GM12878 (cell line): ENCODE measurements at regions not wholly inside any gene's neighbourhood (a gene's known extent, or its start where the extent isn't known, plus 50 kb on each side); places are given as distances from the start of the nearest gene placed in this dataset.

ENCODE experiments used
- ATAC-seq: fragments of 200-7000 bp; cut with Tn5 transposase; 3 replicates; pipeline ENCODE4 v1.9.1; 2020; ENCODE audit warnings: mild to moderate bottlenecking, moderate library complexity
- BruUV-seq: library from RNA; stranded (reverse); fragments of 400-500 nt; replicated peaks from 2 replicates; lab custom pipeline; 2021; lab: Mats Ljungman, UMichigan
- CTCF ChIA-PET: fragments of 300-600 bp; sonication (Branson Sonifier 250); formaldehyde crosslinking; extraction: SDS; loops from one replicate; lab custom pipeline; 2021; ENCODE audit warnings: inconsistent platforms; lab: Yijun Ruan, JAX
- POLR2A ChIA-PET: fragments of 350-600 bp; formaldehyde crosslinking; extraction: SDS; loops from one replicate; lab custom pipeline; 2021; ENCODE audit warnings: inconsistent platforms; lab: Charles Lee
- RAD21 ChIA-PET: fragments of 300-600 bp; sonication (Branson Sonifier 250); formaldehyde crosslinking; loops from one replicate; lab custom pipeline; 2023; ENCODE audit warnings: antibody characterized with exemption; ENCODE audit not compliant: unreplicated experiment; lab: Charles Lee
- SMC1A ChIA-PET: fragments of 300-600 bp; sonication (Branson Sonifier 250); formaldehyde crosslinking; loops from one replicate; lab custom pipeline; 2023; ENCODE audit not compliant: unreplicated experiment, uncharacterized antibody; lab: Charles Lee
- DNase-seq: peaks from one replicate; pipeline ENCODE4 v3.0.0-alpha.2; 2011; ENCODE audit warnings: low read depth, low spot score
- FAIRE-seq: peaks from 3 replicates; lab custom pipeline; 2011; peaks lifted over from hg19 to GRCh38; lab: Jason Lieb, UNC
- H2AFZ ChIP-seq: 2 replicates; pipeline ENCODE4 v1.6.0; 2011; ENCODE audit warnings: low read depth, low read length, control low read depth; ENCODE audit not compliant: control insufficient read depth
- H3K27ac ChIP-seq: 2 replicates; pipeline ENCODE4 v1.5.1; 2011; ENCODE audit warnings: control low read depth; ENCODE audit not compliant: control insufficient read depth, insufficient read depth
- H3K27me3 ChIP-seq, 2 experiments: replicated peaks in 1 of 2; 2 replicates each; pipeline versions ENCODE4 v1.6.0 to v1.6.1; 2011; ENCODE audit warnings: low read length in 1 of 2; ENCODE audit not compliant: control insufficient read depth in 2 of 2, insufficient read depth in 2 of 2
- H3K36me3 ChIP-seq, 2 experiments: 2 replicates each; pipeline ENCODE4 v1.5.1; 2011; ENCODE audit warnings: low read length in 1 of 2; ENCODE audit not compliant: control insufficient read depth in 2 of 2, insufficient read depth in 2 of 2
- H3K4me1 ChIP-seq: 2 replicates; pipeline ENCODE4 v1.6.1; 2011; ENCODE audit warnings: mild to moderate bottlenecking, low read length, moderate library complexity, mixed read lengths; ENCODE audit not compliant: control insufficient read depth, insufficient read depth
- H3K4me2 ChIP-seq: 2 replicates; pipeline ENCODE4 v1.6.0; 2011; ENCODE audit warnings: control low read depth; ENCODE audit not compliant: control insufficient read depth, insufficient read depth
- H3K4me3 ChIP-seq: fragments of 200-600 bp; sonication (generic); 2 replicates; pipeline ENCODE4 v1.5.1; 2016
- H3K79me2 ChIP-seq: 2 replicates; pipeline ENCODE4 v1.6.0; 2011; ENCODE audit warnings: low read length; ENCODE audit not compliant: control insufficient read depth, insufficient read depth
- H3K9ac ChIP-seq: 2 replicates; pipeline ENCODE4 v1.8.0; 2011; ENCODE audit warnings: low read length, control low read depth, mixed read lengths; ENCODE audit not compliant: control insufficient read depth, insufficient read depth
- H3K9me3 ChIP-seq: replicated peaks from 3 replicates; pipeline ENCODE4 v1.5.1; 2011; ENCODE audit warnings: mild to moderate bottlenecking, low read length; ENCODE audit not compliant: control insufficient read depth, insufficient read depth
- H4K20me1 ChIP-seq: 2 replicates; pipeline ENCODE4 v1.6.0; 2011; ENCODE audit not compliant: control insufficient read depth, insufficient read depth
- POLR2AphosphoS5 ChIP-seq: IDR thresholded peaks from 2 replicates; pipeline ENCODE4 v1.6.1; 2011; ENCODE audit warnings: mild to moderate bottlenecking, low read length, inconsistent platforms
- RAD21 ChIP-seq: IDR thresholded peaks from 2 replicates; pipeline ENCODE4 v1.6.1; 2011; ENCODE audit warnings: mild to moderate bottlenecking, low read depth, low read length, moderate library complexity; ENCODE audit not compliant: insufficient read depth
- TBL1XR1 ChIP-seq: IDR thresholded peaks from 2 replicates; pipeline ENCODE4 v1.6.1; 2012; ENCODE audit warnings: low read depth, low read length, improper control_type of control experiment
- WGBS: methylation state at CpG from one replicate; pipeline ENCODE4 v1.1.6; 2016; ENCODE audit warnings: low lambda C conversion rate; ENCODE audit not compliant: insufficient replicate concordance, insufficient coverage; ENCODE audit errors: missing lambda C conversion rate; 5-methylcytosine and 5-hydroxymethylcytosine counted together
- in situ Hi-C: fragments of 300-500 bp; cut with MboI; formaldehyde crosslinking; loops from 9 replicates; pipeline ENCODE4 v1.14.3; 2018; ENCODE audit warnings: mixed read lengths
- intact Hi-C: fragments of 100-400 bp; cut with micrococcal nuclease; formaldehyde crosslinking; loops from one replicate; pipeline ENCODE4 v1.14.2; 2022; ENCODE audit not compliant: unreplicated experiment
- TF ChIP-seq, protein P1 (sequence below): fragments of 450-650 bp; formaldehyde crosslinking; IDR thresholded peaks from 2 replicates; pipeline ENCODE4 v1.4.0; 2020; ENCODE audit warnings: mild to moderate bottlenecking, moderate library complexity

DNA sequence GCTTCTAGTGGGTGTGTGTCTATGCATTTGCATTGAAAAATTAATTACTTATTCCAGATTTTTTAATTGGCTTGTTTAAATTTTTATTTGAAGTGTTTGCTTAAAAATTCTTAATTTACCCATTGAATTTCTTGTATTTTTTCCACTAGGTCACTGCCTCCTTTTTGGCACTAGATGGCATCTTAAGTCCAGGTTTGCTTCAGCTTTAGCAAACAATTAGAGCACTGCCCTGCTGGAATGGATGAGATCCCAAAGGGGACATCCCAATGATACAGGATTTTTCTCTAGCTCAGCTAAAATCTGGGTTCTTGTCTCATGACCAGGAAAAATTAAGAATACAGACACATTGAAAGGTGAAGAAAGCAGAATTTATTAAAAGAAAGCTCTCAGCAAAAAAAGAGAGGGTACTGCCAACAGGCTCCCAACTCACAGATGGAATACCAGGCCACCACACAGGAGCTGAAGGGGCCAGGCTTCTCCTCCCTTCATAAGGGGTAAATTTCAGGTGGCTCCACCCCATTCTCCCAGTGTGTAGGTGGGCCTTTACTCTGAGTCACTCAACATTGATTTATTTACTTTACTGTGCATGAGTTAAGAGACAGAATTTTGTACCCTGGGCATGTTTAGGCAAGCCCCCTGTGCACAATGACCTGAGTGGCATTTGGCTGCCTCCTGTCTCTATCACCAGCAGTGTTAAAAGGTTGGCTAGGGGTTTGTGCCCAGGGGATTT is 532.4 kb downstream of the ANXA1 start (continued):
- TF ChIP-seq, protein P1, sequence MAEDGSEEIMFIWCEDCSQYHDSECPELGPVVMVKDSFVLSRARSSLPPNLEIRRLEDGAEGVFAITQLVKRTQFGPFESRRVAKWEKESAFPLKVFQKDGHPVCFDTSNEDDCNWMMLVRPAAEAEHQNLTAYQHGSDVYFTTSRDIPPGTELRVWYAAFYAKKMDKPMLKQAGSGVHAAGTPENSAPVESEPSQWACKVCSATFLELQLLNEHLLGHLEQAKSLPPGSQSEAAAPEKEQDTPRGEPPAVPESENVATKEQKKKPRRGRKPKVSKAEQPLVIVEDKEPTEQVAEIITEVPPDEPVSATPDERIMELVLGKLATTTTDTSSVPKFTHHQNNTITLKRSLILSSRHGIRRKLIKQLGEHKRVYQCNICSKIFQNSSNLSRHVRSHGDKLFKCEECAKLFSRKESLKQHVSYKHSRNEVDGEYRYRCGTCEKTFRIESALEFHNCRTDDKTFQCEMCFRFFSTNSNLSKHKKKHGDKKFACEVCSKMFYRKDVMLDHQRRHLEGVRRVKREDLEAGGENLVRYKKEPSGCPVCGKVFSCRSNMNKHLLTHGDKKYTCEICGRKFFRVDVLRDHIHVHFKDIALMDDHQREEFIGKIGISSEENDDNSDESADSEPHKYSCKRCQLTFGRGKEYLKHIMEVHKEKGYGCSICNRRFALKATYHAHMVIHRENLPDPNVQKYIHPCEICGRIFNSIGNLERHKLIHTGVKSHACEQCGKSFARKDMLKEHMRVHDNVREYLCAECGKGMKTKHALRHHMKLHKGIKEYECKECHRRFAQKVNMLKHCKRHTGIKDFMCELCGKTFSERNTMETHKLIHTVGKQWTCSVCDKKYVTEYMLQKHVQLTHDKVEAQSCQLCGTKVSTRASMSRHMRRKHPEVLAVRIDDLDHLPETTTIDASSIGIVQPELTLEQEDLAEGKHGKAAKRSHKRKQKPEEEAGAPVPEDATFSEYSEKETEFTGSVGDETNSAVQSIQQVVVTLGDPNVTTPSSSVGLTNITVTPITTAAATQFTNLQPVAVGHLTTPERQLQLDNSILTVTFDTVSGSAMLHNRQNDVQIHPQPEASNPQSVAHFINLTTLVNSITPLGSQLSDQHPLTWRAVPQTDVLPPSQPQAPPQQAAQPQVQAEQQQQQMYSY (CRISPR knock-in tag) = no peak
- TF ChIP-seq RAD21 (peak; percentile 88), POLR2AphosphoS5 (no peak)
- TF ChIP-seq, all 136 proteins: peak for 3

GRCh38 chr9:73684601-73685000 is 532.9 kb downstream of the ANXA1 start:
- Histone ChIP-seq H4K20me1 (no peaks in the 10 kb centered on the region), H3K9me3 (no peaks in the 10 kb centered on the region), H3K27me3 (no peaks in the 10 kb centered on the region), H3K9ac (no peak overlapping the region), H3K4me3 (no peak overlapping the region), H3K4me1 (no peaks in the 10 kb centered on the region), H2AFZ (peak overlapping the region; percentile 2; the same call in 1 of the 2 replicates), H3K36me3 (no peaks in the 10 kb centered on the region), H3K4me2 (no peak overlapping the region), H3K27ac (no peak overlapping the region), H3K79me2 (no peaks in the 10 kb centered on the region)
- no TSS peak for BruUV-seq
- WGBS = 2% methylated on average over 3 of the region's 3 CpGs
- no peak for TF ChIP-seq TBL1XR1
- in situ Hi-C loops = loop anchor here (10.0 to 25.0 kb wide), 3 partner anchors 700 to 1053 kb away; no protein-coding TSS in a partner anchor
- ChIA-PET RAD21 (interaction anchor here (1.1 to 1.4 kb wide), 2 partner anchors 693 to 695 kb away, joined by 4 to 5 read pairs; no protein-coding TSS in a partner anchor), SMC1A (interaction anchor here (0.8 to 2.7 kb wide), 4 partner anchors 691 to 889 kb away, joined by 3 to 14 read pairs (median 3); no protein-coding TSS in a partner anchor), POLR2A (no interaction called here), CTCF (interaction anchor here (0.7 to 2.8 kb wide), 11 partner anchors 9 to 1089 kb away, joined by 3 to 15 read pairs (median 6); no protein-coding TSS in a partner anchor)
- FAIRE-seq (no peak), ATAC-seq (no peak; the same call in 2 of the 3 replicates), DNase-seq (no peak)
- intact Hi-C loops = loop anchor here (1.0 to 2.0 kb wide), 4 partner anchors 596 to 961 kb away; no protein-coding TSS in a partner anchor
